GM19025 (cell line): ENCODE measurements at regions not wholly inside any gene's neighbourhood (a gene's known extent, or its start where the extent isn't known, plus 50 kb on each side); places are given as distances from the start of the nearest gene placed in this dataset.

ENCODE experiments used
- ATAC-seq: cut with Tn5 transposase; IDR thresholded peaks from one replicate; pipeline ENCODE4 v1.9.1; 2021; ENCODE audit warnings: mild to moderate bottlenecking, low read depth, moderate library complexity; ENCODE audit not compliant: unreplicated experiment

- no peak for ATAC-seq
Measured at GRCh38 chr20:12262747-12263146, 345.1 kb downstream of the BTBD3 start.

GRCh38 chr20:12264711-12265110 is 347.0 kb downstream of the BTBD3 start:
- no peak for ATAC-seq

DNA sequence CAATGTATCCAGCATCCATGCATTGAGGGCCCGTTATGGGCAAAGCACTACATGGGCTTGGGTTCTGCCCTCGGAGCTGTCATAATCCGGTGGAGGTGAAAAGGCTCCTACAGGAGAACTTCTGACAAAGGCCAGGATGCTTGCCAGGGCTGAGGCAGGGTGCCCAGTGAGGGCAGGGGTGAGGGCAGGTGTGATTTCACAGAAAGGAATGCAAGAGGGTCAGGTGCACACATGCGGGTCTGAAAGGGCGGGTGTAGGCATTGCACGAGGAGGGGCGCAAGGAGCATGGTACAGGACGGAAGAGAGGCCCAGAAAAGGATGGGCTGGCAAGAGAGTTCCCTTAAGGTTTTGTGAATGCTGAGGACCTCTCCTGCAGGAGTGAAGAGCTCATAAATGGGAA is 348.0 kb downstream of the BTBD3 start:
- ATAC-seq: no peak

DNA sequence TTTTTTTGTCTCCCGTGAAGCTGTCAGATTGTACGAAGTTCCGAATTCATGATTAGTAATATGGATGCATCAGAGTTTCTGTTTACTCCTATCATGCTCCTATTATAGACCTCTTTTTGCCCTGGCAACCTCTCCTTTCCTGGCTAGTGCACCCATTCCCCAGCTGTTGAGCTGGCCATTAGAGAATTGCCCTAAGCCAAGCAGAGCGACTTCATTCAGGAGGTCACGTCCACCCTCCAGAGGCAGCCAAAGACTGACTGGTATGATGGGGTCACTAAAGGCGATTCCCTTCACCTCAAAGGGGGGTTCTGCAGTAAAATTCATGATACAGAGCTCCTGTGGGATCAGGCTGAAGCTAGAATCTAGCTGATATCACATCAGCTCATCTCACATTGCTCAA is 351.9 kb downstream of the BTBD3 start:
- no peak for ATAC-seq

GRCh38 chr20:12270863-12271262 is 353.2 kb downstream of the BTBD3 start:
- no peak for ATAC-seq

GRCh38 chr20:12276011-12276673 is 358.4 kb downstream of the BTBD3 start:
- no peak for ATAC-seq

DNA sequence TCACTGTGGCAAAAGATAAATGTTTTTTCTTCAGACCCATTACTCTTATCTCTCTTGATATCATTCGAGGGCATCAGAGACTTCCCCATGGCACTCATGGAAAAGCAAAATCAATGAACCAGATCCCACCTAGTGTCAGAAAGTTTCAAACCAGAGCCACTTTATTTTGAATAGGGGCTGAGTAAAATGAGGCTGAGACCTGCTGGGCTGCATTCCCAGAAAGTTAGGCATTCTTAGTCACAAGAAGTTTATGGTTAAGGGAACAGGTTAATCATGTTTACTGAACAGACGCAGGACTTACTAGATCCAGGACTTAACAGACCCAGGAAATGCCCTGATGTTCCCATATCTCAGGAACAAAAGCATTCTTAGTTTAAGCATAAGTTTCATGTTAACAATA is 369.9 kb downstream of the BTBD3 start:
- no peak for ATAC-seq

DNA sequence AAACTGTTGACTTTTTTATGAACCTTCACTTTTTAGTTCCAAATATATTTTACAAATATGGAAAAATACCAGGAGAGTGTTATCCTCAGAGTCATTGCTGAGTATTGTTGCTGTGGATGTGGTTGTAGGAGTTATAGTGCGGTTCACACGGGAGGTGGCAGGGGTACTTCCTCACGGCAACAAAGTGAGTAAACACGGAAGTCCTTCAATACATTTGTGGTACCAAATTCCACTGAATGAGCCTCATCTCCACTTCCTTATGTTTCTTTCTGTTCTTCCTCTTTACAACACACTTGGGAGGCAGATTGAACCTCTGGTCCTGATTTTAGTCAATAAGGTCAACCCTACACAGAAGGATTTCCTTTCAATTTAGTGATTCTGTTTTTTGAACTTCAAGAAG is 371.8 kb downstream of the BTBD3 start:
- ATAC-seq: no peak

DNA sequence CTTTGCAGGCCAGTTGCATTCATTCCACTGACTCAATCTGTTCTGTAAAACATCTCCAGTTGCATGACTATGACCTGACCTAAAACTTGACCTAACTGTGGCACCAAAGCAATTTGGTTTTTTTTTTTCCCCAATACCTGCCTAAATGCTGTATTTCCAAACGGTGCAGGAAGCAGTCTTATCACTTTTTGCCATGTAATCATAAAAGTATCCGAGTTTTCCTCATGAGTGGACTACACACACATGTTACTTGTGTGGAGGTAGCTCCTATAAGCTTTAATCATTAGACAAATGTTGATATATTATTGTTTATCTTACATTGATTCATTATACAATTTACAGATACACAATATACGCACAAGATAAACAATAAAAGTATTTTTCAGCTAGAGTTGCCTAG is 373.7 kb downstream of the BTBD3 start:
- ATAC-seq: no peak

DNA sequence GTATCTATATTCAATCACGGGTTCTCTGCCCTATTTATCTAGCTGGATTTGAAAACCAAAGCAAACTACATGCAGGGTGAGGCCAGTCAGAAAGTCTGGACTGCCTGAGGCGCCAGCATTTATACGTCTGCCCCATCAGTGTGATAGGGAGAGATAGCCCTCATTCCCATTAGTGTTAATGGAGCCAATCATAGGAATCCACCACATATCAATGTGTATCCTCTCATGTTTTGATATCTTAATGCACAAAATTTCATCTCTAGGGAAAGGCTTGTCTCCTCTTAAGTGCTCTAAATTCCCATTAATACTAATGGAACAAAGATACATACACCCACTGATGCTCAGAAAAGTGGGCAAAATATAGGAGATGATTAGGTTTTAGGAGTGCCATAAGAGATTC is 376.2 kb downstream of the BTBD3 start:
- no peak for ATAC-seq

- ATAC-seq: no peak
Measured at GRCh38 chr20:12294678-12295077, 377.0 kb downstream of the BTBD3 start.

DNA sequence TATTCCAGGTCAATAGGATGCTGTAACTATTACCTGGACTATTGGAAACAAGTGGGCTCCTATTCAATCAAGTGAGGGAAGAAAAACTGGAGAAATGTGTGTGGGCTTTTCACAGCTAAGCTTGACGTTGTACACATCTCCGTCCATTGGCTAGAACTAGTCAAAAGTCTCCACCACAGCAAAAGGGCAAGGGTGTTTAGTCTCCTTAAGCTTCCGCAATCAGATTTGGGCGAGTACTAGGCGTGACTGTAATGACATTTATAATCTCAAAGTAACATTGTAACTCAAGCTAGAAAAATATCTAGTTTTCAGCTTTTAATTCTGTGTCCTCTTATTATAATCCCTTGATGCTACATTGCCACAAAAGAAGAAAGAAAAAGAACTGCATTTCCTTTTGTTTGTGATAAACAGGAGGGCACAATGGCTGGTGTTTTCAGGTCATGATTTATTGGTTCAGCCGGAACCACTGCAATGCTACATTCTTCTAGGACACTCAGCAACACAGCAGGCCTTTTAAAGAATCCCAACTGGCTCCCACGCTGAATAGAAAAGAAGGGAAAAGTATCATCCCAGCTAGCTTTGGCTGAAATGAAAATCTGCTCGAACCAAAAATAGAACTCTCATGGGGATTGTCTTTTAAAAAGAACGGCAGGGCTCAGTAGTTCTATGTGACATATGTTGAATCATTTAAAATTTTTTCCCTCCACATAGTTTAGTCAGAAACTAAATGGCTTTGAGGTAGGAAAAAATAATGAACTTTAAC is 387.7 kb downstream of the BTBD3 start:
- no peak for ATAC-seq

GRCh38 chr20:12306107-12306506 is 388.4 kb downstream of the BTBD3 start:
- no peak for ATAC-seq

DNA sequence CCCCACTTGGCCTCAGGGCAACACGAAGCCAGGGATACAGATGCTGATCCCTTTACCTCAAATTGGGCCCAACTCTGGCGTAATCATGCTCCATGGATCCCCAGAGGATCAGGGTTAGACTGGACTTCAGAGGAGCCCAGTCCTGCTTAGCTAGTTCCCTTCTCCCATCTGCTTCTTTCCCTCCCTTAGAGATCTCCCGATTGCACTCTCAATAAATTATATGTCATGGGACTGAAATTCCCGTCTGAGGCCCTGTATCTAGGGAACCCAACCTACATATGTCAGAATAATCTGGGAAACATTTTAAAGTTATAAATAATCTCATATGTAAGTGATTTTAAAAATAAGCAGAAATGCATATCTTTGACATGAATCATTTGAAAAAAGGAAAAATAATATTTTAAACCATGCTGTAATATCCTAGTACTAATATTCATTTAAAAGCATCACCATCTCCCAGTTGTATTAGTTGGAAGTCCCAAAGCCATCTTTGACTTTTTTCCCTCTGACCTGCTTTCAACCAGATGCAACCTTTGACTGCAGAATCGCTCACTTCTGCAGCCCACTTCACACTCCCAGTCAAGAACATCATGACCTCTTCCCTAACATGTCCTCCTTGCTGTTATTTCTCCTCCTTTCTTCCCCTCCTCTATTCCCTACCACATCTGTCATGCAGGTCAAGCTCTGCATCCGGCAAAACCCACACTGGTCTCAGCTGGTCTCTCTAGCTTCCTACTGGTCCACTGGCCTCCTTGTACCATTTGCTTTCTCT is 393.6 kb downstream of the BTBD3 start:
- ATAC-seq: no peak

DNA sequence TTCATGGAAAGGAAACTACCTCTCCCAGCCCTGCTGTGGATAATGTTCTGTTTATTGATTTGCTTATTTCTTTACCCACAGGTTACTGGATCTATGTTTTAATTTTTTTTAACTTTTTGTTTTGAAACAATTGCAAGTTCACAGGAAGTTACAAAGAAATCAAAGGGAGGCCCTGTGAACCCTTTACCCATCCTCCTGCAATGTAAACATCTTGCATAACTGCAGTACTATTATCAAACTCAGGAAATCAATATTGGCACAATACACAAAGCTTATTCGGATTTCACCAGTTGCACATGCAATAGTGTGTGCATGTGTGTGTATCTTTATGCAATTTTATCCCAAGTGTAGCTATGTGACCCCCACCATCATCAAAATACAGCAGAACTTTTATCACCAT is 398.0 kb downstream of the BTBD3 start:
- no peak for ATAC-seq

GRCh38 chr20:12316794-12317193 is 399.1 kb downstream of the BTBD3 start:
- ATAC-seq: no peak

GRCh38 chr20:12317433-12317832 is 399.7 kb downstream of the BTBD3 start:
- ATAC-seq: no peak

- ATAC-seq: no peak
Measured at GRCh38 chr20:12318043-12318442, 400.4 kb downstream of the BTBD3 start.

DNA sequence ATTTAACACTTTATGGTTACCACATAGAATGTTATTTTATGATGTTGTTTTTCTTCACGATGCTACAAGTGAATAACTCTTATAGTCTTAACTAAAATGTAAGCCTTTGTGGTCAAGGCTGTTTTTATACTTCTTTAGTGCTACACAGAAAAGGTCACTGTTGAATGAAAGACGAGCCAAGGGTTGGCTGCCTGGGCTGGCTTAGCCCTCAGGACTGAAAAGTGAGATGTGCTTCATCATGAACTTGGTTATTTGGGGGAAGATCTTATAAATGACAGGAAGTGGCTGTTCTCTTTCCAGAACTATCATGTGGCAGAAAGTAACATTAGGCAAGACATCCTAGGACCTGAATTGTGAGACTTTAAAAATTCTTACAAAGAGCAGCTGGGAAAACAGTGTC is 404.0 kb downstream of the BTBD3 start:
- ATAC-seq: no peak

DNA sequence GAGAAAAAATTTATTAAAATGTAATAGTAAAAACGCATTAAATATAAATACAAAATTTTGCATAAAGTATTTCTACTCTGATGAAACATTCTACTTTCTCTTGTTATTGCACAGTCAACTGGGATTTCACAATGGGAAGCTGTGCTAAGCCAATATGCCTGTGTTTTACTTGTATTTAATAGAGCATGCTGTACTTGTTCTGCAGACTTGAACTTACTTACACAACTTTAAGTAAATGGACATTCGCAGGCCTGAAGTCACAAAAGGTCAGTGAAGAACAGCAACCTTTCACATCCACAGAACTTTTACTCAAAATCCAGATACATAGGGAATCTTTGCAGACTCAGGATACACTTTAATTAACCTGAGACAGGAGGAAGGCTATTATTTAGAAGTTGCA is 409.5 kb downstream of the BTBD3 start:
- ATAC-seq: no peak

DNA sequence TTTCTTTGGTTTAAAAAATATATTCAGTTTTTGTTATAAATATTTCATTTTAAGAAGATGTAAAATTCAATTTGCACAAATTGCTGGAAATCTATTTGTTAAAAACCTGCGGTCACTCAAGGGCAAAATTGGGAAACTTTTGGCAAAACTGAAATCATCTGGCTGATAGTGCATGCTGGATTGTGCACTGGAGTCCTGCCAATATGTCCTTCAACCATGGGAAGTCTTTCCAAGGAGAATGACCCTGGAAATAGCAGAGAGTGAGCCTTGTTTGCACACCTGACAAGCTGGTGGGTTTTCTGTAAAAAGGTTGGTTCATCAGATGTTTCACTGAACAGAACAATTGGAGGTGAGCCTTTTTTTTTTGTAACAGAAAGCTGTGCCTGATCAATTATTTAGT is 413.5 kb downstream of the BTBD3 start:
- ATAC-seq: no peak

DNA sequence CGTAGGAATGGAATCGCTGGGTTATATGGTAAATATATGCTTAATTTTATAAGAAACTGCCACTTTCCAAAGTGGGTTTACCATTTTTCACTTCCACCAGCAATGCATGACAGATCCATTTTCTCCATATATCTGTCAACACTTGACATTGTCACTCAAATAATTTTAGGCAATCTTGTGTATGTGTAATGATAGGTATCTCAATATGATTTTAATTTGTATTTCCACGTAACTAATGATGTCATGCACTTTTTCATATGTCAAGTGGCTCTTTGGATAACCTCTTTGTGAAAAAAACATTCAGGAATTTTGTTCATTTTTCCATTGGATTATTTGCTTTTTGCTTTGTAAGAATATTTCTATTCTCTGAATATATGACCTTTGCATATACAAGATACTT is 419.9 kb downstream of the BTBD3 start:
- no peak for ATAC-seq
